ENCODE measurements at regions not wholly inside any gene's neighbourhood (a gene's known extent, or its start where the extent isn't known, plus 50 kb on each side); places are given as distances from the start of the nearest gene placed in this dataset.

DNA sequence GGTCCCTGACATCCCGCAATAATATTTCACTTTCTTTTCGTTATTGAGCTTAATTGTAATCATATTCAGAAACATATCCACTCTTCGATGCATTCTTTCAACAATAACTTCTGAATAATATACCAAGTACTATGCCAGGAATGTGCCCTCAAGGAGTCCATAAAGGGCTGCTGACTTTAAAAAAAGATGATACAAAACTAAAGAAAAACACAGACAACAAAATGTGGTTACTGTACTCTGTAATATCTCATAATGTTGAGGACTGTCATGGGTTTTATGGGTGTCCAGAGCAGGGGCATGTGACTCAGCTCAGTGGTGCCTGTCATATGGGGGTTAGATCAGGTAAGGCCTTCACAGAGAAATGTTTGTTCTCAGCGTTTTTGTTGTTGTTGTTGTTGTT, 73.7 kb downstream of the ARL4A start:
- H3K4me3 ChIP-seq (ENCODE audit: low read depth, low read length, poor library complexity, severe bottlenecking), result no peak overlapping the region
- no peak for TF ChIP-seq EZH2 (IDR thresholded peaks at IDR 0.05; ENCODE audit: borderline replicate concordance, low read depth, low read length, poor library complexity, severe bottlenecking)
- TF ChIP-seq, protein P1, sequence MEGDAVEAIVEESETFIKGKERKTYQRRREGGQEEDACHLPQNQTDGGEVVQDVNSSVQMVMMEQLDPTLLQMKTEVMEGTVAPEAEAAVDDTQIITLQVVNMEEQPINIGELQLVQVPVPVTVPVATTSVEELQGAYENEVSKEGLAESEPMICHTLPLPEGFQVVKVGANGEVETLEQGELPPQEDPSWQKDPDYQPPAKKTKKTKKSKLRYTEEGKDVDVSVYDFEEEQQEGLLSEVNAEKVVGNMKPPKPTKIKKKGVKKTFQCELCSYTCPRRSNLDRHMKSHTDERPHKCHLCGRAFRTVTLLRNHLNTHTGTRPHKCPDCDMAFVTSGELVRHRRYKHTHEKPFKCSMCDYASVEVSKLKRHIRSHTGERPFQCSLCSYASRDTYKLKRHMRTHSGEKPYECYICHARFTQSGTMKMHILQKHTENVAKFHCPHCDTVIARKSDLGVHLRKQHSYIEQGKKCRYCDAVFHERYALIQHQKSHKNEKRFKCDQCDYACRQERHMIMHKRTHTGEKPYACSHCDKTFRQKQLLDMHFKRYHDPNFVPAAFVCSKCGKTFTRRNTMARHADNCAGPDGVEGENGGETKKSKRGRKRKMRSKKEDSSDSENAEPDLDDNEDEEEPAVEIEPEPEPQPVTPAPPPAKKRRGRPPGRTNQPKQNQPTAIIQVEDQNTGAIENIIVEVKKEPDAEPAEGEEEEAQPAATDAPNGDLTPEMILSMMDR (conservative IDR thresholded peaks at IDR 0.05; ENCODE audit: low read depth, low read length), result no peak
- intact Hi-C loops (cut with micrococcal nuclease; ENCODE audit: unreplicated experiment), result no loop called here
- no peak overlapping the region for H3K27ac ChIP-seq (ENCODE audit: low read depth, low read length, poor library complexity, severe bottlenecking)
- DNase-seq (ENCODE audit: low spot score), result no peak
- no TSS peak for BruUV-seq (replicated peaks)
- CTCF ChIA-PET, result no interaction called here
- H3K4me1 ChIP-seq (ENCODE audit: insufficient read depth, low read length, poor library complexity, severe bottlenecking), result peaks cover 14% of the 10 kb centered on the region
- POLR2A ChIA-PET (ENCODE audit: low non-redundant PET), result no interaction called here
- no peaks in the 10 kb centered on the region for H3K36me3 ChIP-seq (ENCODE audit: insufficient read depth, low read length, poor library complexity, severe bottlenecking)
- no peaks in the 10 kb centered on the region for H3K27me3 ChIP-seq (replicated peaks; ENCODE audit: insufficient read depth, low read depth, low read length, poor library complexity)
- H3K9me3 ChIP-seq (ENCODE audit: low read depth, low read length, poor library complexity, severe bottlenecking), result no peaks in the 10 kb centered on the region

DNA sequence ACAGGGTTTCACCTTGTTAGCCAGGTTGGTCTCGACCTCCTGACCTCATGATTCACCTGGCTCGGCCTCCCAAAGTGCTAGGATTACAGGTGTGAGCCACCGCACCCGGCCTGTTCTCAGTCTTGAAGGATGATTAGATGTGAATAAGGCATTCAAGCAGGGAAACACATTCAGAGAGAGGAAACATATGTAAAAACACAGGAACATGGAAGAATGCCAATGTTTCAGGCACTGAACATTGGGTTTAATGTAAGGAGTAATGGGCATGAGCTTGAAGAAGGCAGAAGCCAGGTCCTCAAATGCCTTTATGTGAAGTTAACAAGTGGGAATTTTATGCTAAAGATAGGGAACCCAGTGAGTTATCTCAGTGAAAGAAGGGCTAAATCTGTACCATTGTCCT, 74.3 kb downstream of the ARL4A start:
- CTCF ChIA-PET, result no interaction called here
- BruUV-seq (replicated peaks), result no TSS peak
- DNase-seq (ENCODE audit: low spot score), result no peak
- Histone ChIP-seq H3K4me3 (ENCODE audit: low read depth, low read length, poor library complexity, severe bottlenecking) (no peak overlapping the region), H3K36me3 (ENCODE audit: insufficient read depth, low read length, poor library complexity, severe bottlenecking) (no peaks in the 10 kb centered on the region), H3K9me3 (ENCODE audit: low read depth, low read length, poor library complexity, severe bottlenecking) (no peaks in the 10 kb centered on the region), H3K4me1 (ENCODE audit: insufficient read depth, low read length, poor library complexity, severe bottlenecking) (peaks cover 14% of the 10 kb centered on the region), H3K27me3 (replicated peaks; ENCODE audit: insufficient read depth, low read depth, low read length, poor library complexity) (no peaks in the 10 kb centered on the region), H3K27ac (ENCODE audit: low read depth, low read length, poor library complexity, severe bottlenecking) (no peak overlapping the region)
- TF ChIP-seq, protein P1 (conservative IDR thresholded peaks at IDR 0.05; ENCODE audit: low read depth, low read length), result no peak
- TF ChIP-seq EZH2 (IDR thresholded peaks at IDR 0.05; ENCODE audit: borderline replicate concordance, low read depth, low read length, poor library complexity, severe bottlenecking), result no peak
- POLR2A ChIA-PET (ENCODE audit: low non-redundant PET), result no interaction called here
- intact Hi-C loops (cut with micrococcal nuclease; ENCODE audit: unreplicated experiment), result no loop called here

DNA sequence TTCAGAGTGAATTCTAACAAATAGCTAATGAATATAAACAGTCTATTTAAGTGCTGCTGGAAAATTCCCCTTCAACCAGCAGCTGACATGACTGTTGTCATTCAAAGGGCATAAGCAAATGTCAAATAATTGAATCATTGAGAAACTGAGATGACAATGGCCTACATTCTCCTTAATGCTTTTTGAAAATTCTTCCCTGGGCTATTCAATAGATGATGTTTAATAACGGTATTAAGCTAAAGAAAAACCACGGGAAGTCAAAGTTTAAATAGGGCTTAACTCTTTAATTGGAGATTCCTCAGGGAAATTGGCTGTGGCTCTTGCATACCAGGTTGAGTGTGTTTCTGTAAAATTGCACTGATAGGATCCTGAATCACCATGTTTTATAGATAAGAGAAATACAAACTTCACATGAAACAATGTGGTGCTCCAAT, 77.0 kb downstream of the ARL4A start:
- H3K27ac ChIP-seq (ENCODE audit: low read depth, low read length, poor library complexity, severe bottlenecking), result no peak overlapping the region
- DNase-seq (ENCODE audit: low spot score), result peak; percentile 41
- no TSS peak for BruUV-seq (replicated peaks)
- H3K4me3 ChIP-seq (ENCODE audit: low read depth, low read length, poor library complexity, severe bottlenecking), result no peak overlapping the region
- TF ChIP-seq, protein P1 (conservative IDR thresholded peaks at IDR 0.05; ENCODE audit: low read depth, low read length), result no peak
- no peak for TF ChIP-seq EZH2 (IDR thresholded peaks at IDR 0.05; ENCODE audit: borderline replicate concordance, low read depth, low read length, poor library complexity, severe bottlenecking)
- intact Hi-C loops (cut with micrococcal nuclease; ENCODE audit: unreplicated experiment), result no loop called here
- H3K27me3 ChIP-seq (replicated peaks; ENCODE audit: insufficient read depth, low read depth, low read length, poor library complexity), result no peaks in the 10 kb centered on the region
- H3K36me3 ChIP-seq (ENCODE audit: insufficient read depth, low read length, poor library complexity, severe bottlenecking), result no peaks in the 10 kb centered on the region
- H3K4me1 ChIP-seq (ENCODE audit: insufficient read depth, low read length, poor library complexity, severe bottlenecking), result peaks cover 14% of the 10 kb centered on the region
- ChIA-PET CTCF (no interaction called here), POLR2A (ENCODE audit: low non-redundant PET) (no interaction called here)
- H3K9me3 ChIP-seq (ENCODE audit: low read depth, low read length, poor library complexity, severe bottlenecking), result no peaks in the 10 kb centered on the region
